H9 (cell line): ENCODE measurements at regions not wholly inside any gene's neighbourhood (a gene's known extent, or its start where the extent isn't known, plus 50 kb on each side); places are given as distances from the start of the nearest gene placed in this dataset.

ENCODE experiments used
- DNase-seq: peaks from one replicate; pipeline ENCODE4 v3.0.0-alpha.2; 2017
- H2AFZ ChIP-seq: one replicate; pipeline ENCODE4 v1.6.1; 2013; ENCODE audit warnings: mild to moderate bottlenecking, low read length, control low read depth, moderate library complexity
- H2AK5ac ChIP-seq: 2 replicates; pipeline ENCODE4 v1.6.1; 2013; ENCODE audit warnings: low read length, control low read depth, mixed read lengths; ENCODE audit not compliant: insufficient read length
- H2BK120ac ChIP-seq: one replicate; pipeline ENCODE4 v1.6.1; 2013; ENCODE audit warnings: low read depth, mild to moderate bottlenecking, low read length, control low read depth, inconsistent platforms; ENCODE audit not compliant: poor library complexity, severe bottlenecking
- H2BK12ac ChIP-seq: 2 replicates; pipeline ENCODE4 v1.6.1; 2013; ENCODE audit warnings: low read length, control low read depth, mixed read lengths, low read depth; ENCODE audit not compliant: insufficient read length
- H2BK15ac ChIP-seq: 2 replicates; pipeline ENCODE4 v1.6.1; 2013; ENCODE audit warnings: low read depth, low read length, control low read depth
- H2BK20ac ChIP-seq: one replicate; pipeline ENCODE4 v1.6.1; 2013; ENCODE audit warnings: low read depth, mild to moderate bottlenecking, low read length, control low read depth, inconsistent platforms; ENCODE audit not compliant: poor library complexity, severe bottlenecking
- H2BK5ac ChIP-seq: 2 replicates; pipeline ENCODE4 v1.6.1; 2013; ENCODE audit warnings: low read length, control low read depth, mixed read lengths; ENCODE audit not compliant: insufficient read length
- H3K14ac ChIP-seq: 2 replicates; pipeline ENCODE4 v1.6.1; 2013; ENCODE audit warnings: low read length, control low read depth; ENCODE audit not compliant: insufficient read depth
- H3K18ac ChIP-seq: 2 replicates; pipeline ENCODE4 v1.6.1; 2013; ENCODE audit warnings: low read depth, mild to moderate bottlenecking, mixed read lengths, low read length, control low read depth; ENCODE audit not compliant: insufficient read length
- H3K23ac ChIP-seq: 2 replicates; pipeline ENCODE4 v1.6.1; 2013; ENCODE audit warnings: low read length, control low read depth, mixed read lengths, low read depth; ENCODE audit not compliant: insufficient read length
- H3K23me2 ChIP-seq: 2 replicates; pipeline ENCODE4 v1.6.1; 2013; ENCODE audit warnings: low read depth, mild to moderate bottlenecking, mixed read lengths, low read length, control low read depth; ENCODE audit not compliant: insufficient read length, poor library complexity, severe bottlenecking
- H3K27ac ChIP-seq: 2 replicates; pipeline ENCODE4 v1.5.1; 2013; ENCODE audit warnings: low read length, control low read depth, mixed read lengths, low read depth; ENCODE audit not compliant: insufficient read length
- H3K27me3 ChIP-seq: 2 replicates; pipeline ENCODE4 v1.6.1; 2013; ENCODE audit warnings: low read length, control low read depth, inconsistent platforms; ENCODE audit not compliant: insufficient read depth
- H3K4ac ChIP-seq: 2 replicates; pipeline ENCODE4 v1.6.1; 2013; ENCODE audit warnings: low read depth, mild to moderate bottlenecking, control low read depth, inconsistent platforms, low read length, moderate library complexity
- H3K4me1 ChIP-seq: 2 replicates; pipeline ENCODE4 v1.6.1; 2013; ENCODE audit warnings: low read length, control low read depth, inconsistent platforms; ENCODE audit not compliant: insufficient read depth
- H3K4me2 ChIP-seq: 2 replicates; pipeline ENCODE4 v1.6.1; 2013; ENCODE audit warnings: low read length, control low read depth, mixed read lengths; ENCODE audit not compliant: insufficient read length, insufficient read depth
- H3K56ac ChIP-seq: 2 replicates; pipeline ENCODE4 v1.6.1; 2013; ENCODE audit warnings: low read depth, mild to moderate bottlenecking, mixed read lengths, low read length, control low read depth; ENCODE audit not compliant: insufficient read length
- H3K79me1 ChIP-seq: 2 replicates; pipeline ENCODE4 v1.6.1; 2013; ENCODE audit warnings: low read depth, mild to moderate bottlenecking, moderate library complexity, low read length, control low read depth, inconsistent platforms; ENCODE audit not compliant: insufficient read depth, poor library complexity, severe bottlenecking
- H3K79me2 ChIP-seq: 2 replicates; pipeline ENCODE4 v1.6.1; 2013; ENCODE audit warnings: low read length, control low read depth, inconsistent platforms; ENCODE audit not compliant: insufficient read depth
- H3K9ac ChIP-seq: 2 replicates; pipeline ENCODE4 v1.6.1; 2013; ENCODE audit warnings: low read length, control low read depth, mixed read lengths; ENCODE audit not compliant: insufficient read length; ENCODE audit errors: extremely low read depth
- H3K9me3 ChIP-seq: one replicate; pipeline ENCODE4 v1.6.1; 2013; ENCODE audit warnings: low read depth, low read length, inconsistent platforms; ENCODE audit not compliant: control insufficient read depth
- H3T11ph ChIP-seq: one replicate; pipeline ENCODE4 v1.6.1; 2013; ENCODE audit warnings: mild to moderate bottlenecking, low read length, control low read depth, inconsistent platforms
- H4K20me1 ChIP-seq: one replicate; pipeline ENCODE4 v1.6.1; 2013; ENCODE audit not compliant: control insufficient read depth, insufficient read length, insufficient read depth
- H4K5ac ChIP-seq: 2 replicates; pipeline ENCODE4 v1.6.1; 2013; ENCODE audit warnings: low read depth, mild to moderate bottlenecking, mixed read lengths, low read length, control low read depth; ENCODE audit not compliant: insufficient read length
- H4K8ac ChIP-seq: replicated peaks from 2 replicates; pipeline ENCODE4 v1.6.1; 2013; ENCODE audit warnings: low read length, control low read depth, mixed read lengths, low read depth; ENCODE audit not compliant: insufficient read length
- H4K91ac ChIP-seq: 2 replicates; pipeline ENCODE4 v1.6.1; 2013; ENCODE audit warnings: low read depth, mild to moderate bottlenecking, moderate library complexity, mixed read lengths, low read length, control low read depth; ENCODE audit not compliant: insufficient read length
- H3K27ac Mint-ChIP-seq, 3 experiments: 2 replicates in 2 of 3; 3 replicates in 1 of 3; pipeline ENCODE4 v1.8.0; 2020 to 2021; ENCODE audit warnings: mixed read lengths in 3 of 3, mild to moderate bottlenecking in 1 of 3, moderate library complexity in 1 of 3
- H3K27me3 Mint-ChIP-seq: 2 replicates; pipeline ENCODE4 v1.8.0; 2021; ENCODE audit warnings: low read depth, mild to moderate bottlenecking, moderate library complexity, mixed read lengths
- H3K36me3 Mint-ChIP-seq, 3 experiments: 2 replicates in 2 of 3; 3 replicates in 1 of 3; pipeline ENCODE4 v1.8.0; 2020 to 2021; ENCODE audit warnings: low read depth in 3 of 3, mixed read lengths in 3 of 3; ENCODE audit not compliant: insufficient read depth in 1 of 3
- H3K4me1 Mint-ChIP-seq, 2 experiments: 2 replicates each; pipeline ENCODE4 v1.8.0; 2020; ENCODE audit warnings: mixed read lengths in 2 of 2
- H3K4me3 Mint-ChIP-seq, 2 experiments: 2 replicates in 1 of 2; 3 replicates in 1 of 2; pipeline ENCODE4 v1.8.0; 2020 to 2021; ENCODE audit warnings: mild to moderate bottlenecking in 2 of 2, mixed read lengths in 2 of 2, moderate library complexity in 1 of 2
- H3K9me3 Mint-ChIP-seq, 2 experiments: 2 replicates in 1 of 2; 3 replicates in 1 of 2; pipeline ENCODE4 v1.8.0; 2020; ENCODE audit warnings: mild to moderate bottlenecking in 2 of 2, mixed read lengths in 2 of 2, moderate library complexity in 1 of 2
- WGBS: extraction: QIAGEN DNeasy Blood & Tissue Kit; methylation state at CpG from one replicate; pipeline ENCODE4 v1.1.7; 2013; ENCODE audit warnings: missing lambda C conversion rate, low lambda C conversion rate, mixed read lengths; ENCODE audit not compliant: insufficient read length; ENCODE audit errors: extremely low coverage; 5-methylcytosine and 5-hydroxymethylcytosine counted together
- TF ChIP-seq, protein P1 (sequence below): fragments of 200-600 bp; sonication (generic); conservative IDR thresholded peaks from 3 replicates; pipeline ENCODE4 v1.8.0; 2021; ENCODE audit warnings: antibody characterized with exemption, mild to moderate bottlenecking

DNA sequence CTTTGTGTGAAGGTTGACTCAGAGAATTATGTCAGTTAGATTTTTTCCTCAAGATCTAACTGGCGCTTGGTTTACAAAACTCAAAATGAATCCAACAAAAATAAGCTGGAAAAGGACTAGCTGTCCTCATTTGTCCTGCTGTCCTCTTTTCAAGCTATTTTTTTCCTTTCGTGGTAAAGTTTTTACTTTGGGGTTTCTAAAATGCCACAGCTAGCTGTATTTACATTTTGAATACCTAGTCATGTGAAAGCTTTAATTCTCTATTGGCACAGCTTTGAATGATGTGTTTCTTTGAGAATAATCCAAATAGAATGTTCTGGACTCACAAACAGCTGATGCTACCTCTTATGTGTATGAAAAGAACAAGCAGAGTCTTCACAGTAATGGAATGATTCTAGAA lies 673.6 kb upstream of the NR5A2 start:
- H3K27ac ChIP-seq = no peak overlapping the region
- no peak overlapping the region for H3K18ac ChIP-seq
- no peak overlapping the region for H3K9ac ChIP-seq
- H4K20me1 ChIP-seq = no peaks in the 10 kb centered on the region
- no peak overlapping the region for H3K14ac ChIP-seq
- WGBS = no CpG with 5 or more reads among the region's 2 CpGs
- no peak overlapping the region for H2BK15ac ChIP-seq
- H3K56ac ChIP-seq = no peak overlapping the region
- no peak overlapping the region for H3K23ac ChIP-seq
- H3K79me1 ChIP-seq = no peaks in the 10 kb centered on the region
- H3K79me2 ChIP-seq = no peaks in the 10 kb centered on the region
- H2AFZ ChIP-seq = no peak overlapping the region
- TF ChIP-seq, protein P1, sequence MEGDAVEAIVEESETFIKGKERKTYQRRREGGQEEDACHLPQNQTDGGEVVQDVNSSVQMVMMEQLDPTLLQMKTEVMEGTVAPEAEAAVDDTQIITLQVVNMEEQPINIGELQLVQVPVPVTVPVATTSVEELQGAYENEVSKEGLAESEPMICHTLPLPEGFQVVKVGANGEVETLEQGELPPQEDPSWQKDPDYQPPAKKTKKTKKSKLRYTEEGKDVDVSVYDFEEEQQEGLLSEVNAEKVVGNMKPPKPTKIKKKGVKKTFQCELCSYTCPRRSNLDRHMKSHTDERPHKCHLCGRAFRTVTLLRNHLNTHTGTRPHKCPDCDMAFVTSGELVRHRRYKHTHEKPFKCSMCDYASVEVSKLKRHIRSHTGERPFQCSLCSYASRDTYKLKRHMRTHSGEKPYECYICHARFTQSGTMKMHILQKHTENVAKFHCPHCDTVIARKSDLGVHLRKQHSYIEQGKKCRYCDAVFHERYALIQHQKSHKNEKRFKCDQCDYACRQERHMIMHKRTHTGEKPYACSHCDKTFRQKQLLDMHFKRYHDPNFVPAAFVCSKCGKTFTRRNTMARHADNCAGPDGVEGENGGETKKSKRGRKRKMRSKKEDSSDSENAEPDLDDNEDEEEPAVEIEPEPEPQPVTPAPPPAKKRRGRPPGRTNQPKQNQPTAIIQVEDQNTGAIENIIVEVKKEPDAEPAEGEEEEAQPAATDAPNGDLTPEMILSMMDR = no peak
- H3K4me1 ChIP-seq = no peaks in the 10 kb centered on the region
- H4K8ac ChIP-seq = no peak overlapping the region
- H2BK20ac ChIP-seq = no peak overlapping the region
- H3T11ph ChIP-seq = no peak overlapping the region
- Mint-ChIP-seq H3K36me3 (peaks cover 0 to 1% (median 0%) of the 10 kb centered on the region in 3 experiments; a peak in 1 of 7 replicates), H3K27me3 (no peaks in the 10 kb centered on the region), H3K4me3 (no peak overlapping the region), H3K4me1 (no peaks in the 10 kb centered on the region), H3K27ac (no peak overlapping the region), H3K9me3 (no peaks in the 10 kb centered on the region; a peak in 1 of 5 replicates)
- no peak for DNase-seq
- no peaks in the 10 kb centered on the region for H3K27me3 ChIP-seq
- H2AK5ac ChIP-seq = no peak overlapping the region
- no peak overlapping the region for H3K4ac ChIP-seq
- no peak overlapping the region for H3K4me2 ChIP-seq
- H3K9me3 ChIP-seq = no peaks in the 10 kb centered on the region
- no peak overlapping the region for H2BK12ac ChIP-seq
- H2BK120ac ChIP-seq = no peak overlapping the region
- H4K5ac ChIP-seq = no peak overlapping the region
- H2BK5ac ChIP-seq = no peak overlapping the region
- no peaks in the 10 kb centered on the region for H3K23me2 ChIP-seq
- no peak overlapping the region for H4K91ac ChIP-seq
